Skin of body (tissue), 1 donor: ENCODE measurements at regions not wholly inside any gene's neighbourhood (a gene's known extent, or its start where the extent isn't known, plus 50 kb on each side); places are given as distances from the start of the nearest gene placed in this dataset.
"Not testable (repeated sequence)": the region's sequence is repeated elsewhere in the genome, so short reads cannot be mapped to it uniquely, and the experiment has no call there.

Experiments
- DNase-seq: peaks from one replicate; lab custom pipeline; 2025; lab: John Stamatoyannopoulos, UW

GRCh38 chr18:34942276-34942675, 98.9 kb upstream of the MAPRE2 start:
- no peak for DNase-seq

- no peak for DNase-seq
Observed at GRCh38 chr18:34942975-34943374, 98.2 kb upstream of the MAPRE2 start.

GRCh38 chr18:34943587-34943986, 97.6 kb upstream of the MAPRE2 start:
- no peak for DNase-seq

GRCh38 chr18:34947711-34948125, 93.5 kb upstream of the MAPRE2 start:
- no peak for DNase-seq

GRCh38 chr18:34951625-34952379, 89.4 kb upstream of the MAPRE2 start:
- DNase-seq: no peak

- no peak for DNase-seq
Observed at GRCh38 chr18:34953212-34953611, 88.0 kb upstream of the MAPRE2 start.

GRCh38 chr18:34955494-34955893, 85.7 kb upstream of the MAPRE2 start:
- DNase-seq: not testable (repeated sequence)

GRCh38 chr18:34956663-34957062, 84.5 kb upstream of the MAPRE2 start:
- DNase-seq: no peak

GRCh38 chr18:34957119-34957863, 83.9 kb upstream of the MAPRE2 start:
- no peak for DNase-seq

GRCh38 chr18:34957864-34958259, 83.4 kb upstream of the MAPRE2 start:
- DNase-seq: no peak

- no peak for DNase-seq
Observed at GRCh38 chr18:34959211-34959829, 81.9 kb upstream of the MAPRE2 start.

- no peak for DNase-seq
Observed at GRCh38 chr18:34959989-34960388, 81.2 kb upstream of the MAPRE2 start.

- DNase-seq: no peak
Observed at GRCh38 chr18:34965108-34965507, 76.1 kb upstream of the MAPRE2 start.

- DNase-seq: no peak
Observed at GRCh38 chr18:34965566-34965965, 75.6 kb upstream of the MAPRE2 start.

- no peak for DNase-seq
Observed at GRCh38 chr18:34970106-34970505, 71.1 kb upstream of the MAPRE2 start.

GRCh38 chr18:34971313-34971712, 69.9 kb upstream of the MAPRE2 start:
- DNase-seq: no peak

- DNase-seq: no peak
Observed at GRCh38 chr18:34972765-34973414, 68.3 kb upstream of the MAPRE2 start.

GRCh38 chr18:34976123-34976522, 65.1 kb upstream of the MAPRE2 start:
- peak; percentile 9 for DNase-seq

- DNase-seq: no peak
Observed at GRCh38 chr18:34976534-34976898, 64.7 kb upstream of the MAPRE2 start.

GRCh38 chr18:34976899-34977837, 64.0 kb upstream of the MAPRE2 start:
- DNase-seq: no peak
